Dendritic cell treated with granulocyte-macrophage colony-stimulating factor and Interleukin-4, amounts not matched to agents 40 ng/mL and 50 ng/mL, for 4 days (primary cell): ENCODE measurements at regions not wholly inside any gene's neighbourhood (a gene's known extent, or its start where the extent isn't known, plus 50 kb on each side); places are given as distances from the start of the nearest gene placed in this dataset.
"Not testable (repeated sequence)": the region's sequence is repeated elsewhere in the genome, so short reads cannot be mapped to it uniquely, and the experiment has no call there.

ENCODE experiments used
- H3K27ac Mint-ChIP-seq: one replicate; pipeline ENCODE4 v1.8.0; 2022; ENCODE audit warnings: mild to moderate bottlenecking, mixed read lengths
- H3K27me3 Mint-ChIP-seq: one replicate; pipeline ENCODE4 v1.8.0; 2022; ENCODE audit warnings: mild to moderate bottlenecking, mixed read lengths
- H3K36me3 Mint-ChIP-seq: one replicate; pipeline ENCODE4 v1.8.0; 2022; ENCODE audit warnings: low read depth, mixed read lengths
- H3K4me1 Mint-ChIP-seq: one replicate; pipeline ENCODE4 v1.8.0; 2022; ENCODE audit warnings: low read depth, mixed read lengths
- H3K4me3 Mint-ChIP-seq: one replicate; pipeline ENCODE4 v1.8.0; 2022; ENCODE audit warnings: mild to moderate bottlenecking, moderate library complexity, mixed read lengths
- H3K9me3 Mint-ChIP-seq: one replicate; pipeline ENCODE4 v1.8.0; 2022; ENCODE audit warnings: mixed read lengths
- intact Hi-C: fragments of 100-400 bp; cut with micrococcal nuclease; formaldehyde crosslinking; loops from one replicate; pipeline ENCODE4 v1.15.0; 2022

DNA sequence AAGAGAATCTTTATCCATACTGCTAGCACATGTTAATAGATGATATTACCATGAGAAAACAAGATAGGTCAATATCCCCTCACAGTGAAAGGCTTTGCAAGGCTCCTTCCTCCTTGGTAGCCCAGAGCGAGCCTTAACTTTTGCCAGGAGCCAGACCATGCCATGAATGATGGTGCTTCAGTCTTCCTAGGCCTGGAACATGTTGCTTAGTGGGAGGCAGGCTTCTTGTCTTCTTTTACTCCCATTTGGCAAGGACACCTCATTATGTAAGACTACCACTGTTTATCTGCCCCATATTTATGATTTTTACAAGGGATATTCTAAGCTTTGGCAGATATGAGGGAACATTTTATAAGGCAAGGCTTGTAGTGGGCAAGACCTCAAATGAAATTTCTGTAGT lies 90.8 kb downstream of the GJA1 start:
- intact Hi-C loops, result no loop called here
- no peak overlapping the region for H3K4me3 Mint-ChIP-seq
- no peaks in the 10 kb centered on the region for H3K4me1 Mint-ChIP-seq
- no peak overlapping the region for H3K27ac Mint-ChIP-seq
- no peaks in the 10 kb centered on the region for H3K36me3 Mint-ChIP-seq
- no peaks in the 10 kb centered on the region for H3K9me3 Mint-ChIP-seq
- H3K27me3 Mint-ChIP-seq, result no peaks in the 10 kb centered on the region

DNA sequence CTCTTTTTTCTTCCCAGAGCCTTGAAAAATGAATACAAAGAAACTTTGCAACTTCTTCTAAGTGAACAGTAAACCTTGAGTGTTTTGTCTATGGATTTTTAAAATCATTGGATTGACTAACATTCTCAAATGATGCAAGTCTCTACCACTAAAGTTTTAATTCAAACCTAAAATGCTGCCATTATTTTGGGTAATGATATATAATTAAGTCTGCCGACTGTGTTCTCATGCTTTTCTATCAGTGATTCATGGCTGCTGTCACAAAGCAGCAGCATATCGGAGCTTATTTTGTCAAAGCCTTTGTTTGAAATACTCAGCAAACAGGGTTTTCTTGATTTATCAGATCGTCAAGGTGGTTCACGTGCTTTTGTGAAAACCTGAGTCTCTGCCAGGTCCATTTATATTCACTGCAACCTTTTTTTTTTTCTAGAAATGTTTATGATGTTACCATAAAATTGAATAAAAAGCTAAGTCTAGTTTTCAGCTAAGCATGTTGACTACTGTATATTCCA lies 96.3 kb downstream of the GJA1 start:
- H3K4me1 Mint-ChIP-seq, result no peaks in the 10 kb centered on the region
- H3K36me3 Mint-ChIP-seq, result no peaks in the 10 kb centered on the region
- no peak overlapping the region for H3K27ac Mint-ChIP-seq
- intact Hi-C loops, result no loop called here
- H3K27me3 Mint-ChIP-seq, result no peaks in the 10 kb centered on the region
- H3K9me3 Mint-ChIP-seq, result no peaks in the 10 kb centered on the region
- H3K4me3 Mint-ChIP-seq, result no peak overlapping the region

DNA sequence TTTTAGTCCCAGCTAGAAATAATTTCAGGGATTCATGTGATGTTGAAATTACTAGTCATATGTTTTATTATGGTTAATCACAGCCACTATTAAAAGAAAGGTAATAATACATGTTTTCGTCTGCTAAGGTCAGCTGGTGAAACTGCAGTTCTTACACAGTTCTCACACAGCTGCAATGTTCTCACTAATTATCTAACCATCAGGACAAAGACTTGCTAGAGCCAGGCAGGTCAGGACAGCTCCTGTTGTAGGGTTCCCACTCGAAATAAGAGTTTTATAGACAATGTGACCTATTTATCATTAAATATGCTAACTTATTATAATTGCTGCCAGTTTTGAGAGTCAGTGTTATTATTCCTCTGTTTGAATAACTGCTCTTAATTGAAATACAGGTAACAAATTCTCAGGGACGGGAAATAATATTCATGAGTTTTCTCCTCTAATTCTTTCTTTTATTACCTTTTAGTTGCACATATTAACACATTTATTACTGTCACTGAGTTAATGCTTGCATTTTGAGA lies 97.9 kb downstream of the GJA1 start:
- intact Hi-C loops, result no loop called here

DNA sequence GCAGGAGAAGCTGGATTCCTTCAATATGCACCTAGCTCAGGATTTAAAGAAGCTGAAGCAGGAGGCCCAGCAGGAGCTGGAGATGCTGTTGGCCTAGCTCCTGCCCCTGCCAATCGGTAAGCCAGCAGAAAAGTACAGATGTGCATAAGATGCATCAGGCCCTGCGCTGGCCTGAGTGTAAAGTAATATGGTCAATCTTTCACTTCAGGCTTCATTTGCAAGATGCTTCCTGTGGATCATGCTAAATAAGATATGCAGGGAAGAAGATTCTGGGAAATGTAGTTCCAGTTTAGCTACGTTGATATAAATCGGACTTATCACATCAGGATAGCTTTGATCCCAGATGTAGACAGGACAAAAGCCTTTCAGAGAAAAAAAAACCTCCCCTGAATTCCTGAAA lies 100.3 kb downstream of the GJA1 start:
- Mint-ChIP-seq H3K27me3 (no peaks in the 10 kb centered on the region), H3K27ac (no peak overlapping the region), H3K4me1 (no peaks in the 10 kb centered on the region), H3K9me3 (no peaks in the 10 kb centered on the region), H3K4me3 (no peak overlapping the region), H3K36me3 (no peaks in the 10 kb centered on the region)
- intact Hi-C loops, result no loop called here

More for the DNA sequence above, 97.9 kb downstream of the GJA1 start:
- H3K9me3 Mint-ChIP-seq, result no peaks in the 10 kb centered on the region
- H3K4me1 Mint-ChIP-seq, result no peaks in the 10 kb centered on the region
- no peaks in the 10 kb centered on the region for H3K27me3 Mint-ChIP-seq
- H3K27ac Mint-ChIP-seq, result no peak overlapping the region
- no peaks in the 10 kb centered on the region for H3K36me3 Mint-ChIP-seq
- no peak overlapping the region for H3K4me3 Mint-ChIP-seq

DNA sequence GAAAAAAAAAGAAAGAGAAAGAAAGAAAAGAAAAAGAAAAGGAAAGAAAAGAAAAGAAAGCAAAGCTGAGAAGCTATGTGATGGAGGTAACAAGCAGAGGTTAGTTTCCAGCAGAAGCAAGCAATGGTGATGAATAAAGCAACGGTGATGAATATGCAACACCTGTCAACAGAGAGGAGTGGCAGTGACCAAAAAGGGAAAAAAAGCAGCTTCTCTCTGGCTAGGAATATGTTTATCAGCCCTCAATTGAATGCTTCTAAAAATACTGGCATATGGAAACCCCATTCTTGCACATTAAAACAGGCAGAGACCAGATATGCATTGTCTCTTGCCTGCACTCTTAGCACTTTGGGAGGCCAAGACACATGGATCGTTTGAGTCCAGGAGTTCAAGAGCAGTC lies 100.9 kb downstream of the GJA1 start:
- no peaks in the 10 kb centered on the region for H3K9me3 Mint-ChIP-seq
- H3K4me1 Mint-ChIP-seq, result no peaks in the 10 kb centered on the region
- no peaks in the 10 kb centered on the region for H3K27me3 Mint-ChIP-seq
- intact Hi-C loops, result no loop called here
- H3K27ac Mint-ChIP-seq, result no peak overlapping the region
- H3K4me3 Mint-ChIP-seq, result no peak overlapping the region
- no peaks in the 10 kb centered on the region for H3K36me3 Mint-ChIP-seq

DNA sequence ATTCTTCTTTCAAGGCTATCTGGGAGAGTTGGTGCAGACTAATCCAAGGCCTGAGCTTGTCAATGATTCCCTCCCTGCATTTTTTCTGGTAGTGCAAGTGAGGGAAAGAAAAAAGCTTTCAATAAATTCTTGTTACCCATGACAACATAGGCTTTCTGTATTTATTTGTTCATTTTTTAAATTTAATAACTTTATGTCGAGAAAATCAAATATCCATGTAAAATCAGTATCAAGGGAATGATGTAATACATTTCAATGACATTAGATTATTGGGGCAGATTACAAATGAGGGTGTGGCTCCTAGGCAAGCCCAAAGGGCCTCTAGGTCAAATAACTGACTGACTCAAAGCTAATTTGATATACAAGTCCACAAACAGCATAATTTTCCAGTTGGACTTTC lies 104.0 kb downstream of the GJA1 start:
- H3K27me3 Mint-ChIP-seq, result no peaks in the 10 kb centered on the region
- no peak overlapping the region for H3K27ac Mint-ChIP-seq
- intact Hi-C loops, result no loop called here
- H3K4me1 Mint-ChIP-seq, result no peaks in the 10 kb centered on the region
- no peak overlapping the region for H3K4me3 Mint-ChIP-seq
- H3K36me3 Mint-ChIP-seq, result no peaks in the 10 kb centered on the region
- no peaks in the 10 kb centered on the region for H3K9me3 Mint-ChIP-seq

DNA sequence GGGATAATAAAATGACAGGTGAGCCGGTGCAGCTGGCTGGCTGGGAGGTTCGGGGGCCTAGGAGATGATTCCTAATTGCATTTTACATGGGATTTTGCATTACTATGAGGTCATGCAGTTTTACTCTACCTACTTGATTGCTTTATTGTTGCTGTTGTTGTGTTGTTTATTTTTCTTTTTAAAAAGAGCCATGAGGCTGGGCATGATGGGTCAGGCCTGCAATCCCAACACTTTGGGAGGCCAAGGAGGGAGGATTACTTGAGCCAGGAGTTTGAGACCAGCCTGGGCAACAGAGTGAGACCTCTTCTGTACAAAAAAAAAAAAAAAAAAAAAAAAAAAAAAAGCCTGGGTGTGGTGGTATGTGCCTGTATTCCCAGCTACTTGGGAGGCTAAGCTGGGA lies 104.8 kb downstream of the GJA1 start:
- Mint-ChIP-seq H3K4me3 (no peak overlapping the region), H3K4me1 (no peaks in the 10 kb centered on the region)
- intact Hi-C loops, result no loop called here

DNA sequence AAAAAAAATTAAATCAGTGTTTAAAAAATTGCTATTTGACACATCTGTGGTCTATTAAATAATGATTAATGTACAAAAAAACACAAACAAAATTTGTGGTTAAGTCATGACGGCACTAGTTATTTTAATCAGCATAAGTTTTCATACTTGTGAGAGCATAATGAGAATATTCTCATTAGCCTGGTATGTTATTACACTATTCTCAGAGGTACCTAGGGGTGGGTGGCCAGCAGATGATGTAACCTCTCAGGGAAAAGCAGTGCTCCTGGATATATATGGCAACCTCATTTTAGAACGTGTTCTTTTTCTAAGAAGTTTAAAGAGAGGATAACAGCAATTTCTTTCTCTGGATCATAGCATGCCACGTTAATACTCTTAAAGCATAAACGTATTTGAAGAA lies 109.2 kb downstream of the GJA1 start:
- no peak overlapping the region for H3K4me3 Mint-ChIP-seq
- H3K27ac Mint-ChIP-seq, result no peak overlapping the region
- no peaks in the 10 kb centered on the region for H3K4me1 Mint-ChIP-seq
- H3K27me3 Mint-ChIP-seq, result no peaks in the 10 kb centered on the region
- H3K36me3 Mint-ChIP-seq, result no peaks in the 10 kb centered on the region
- intact Hi-C loops, result no loop called here
- no peaks in the 10 kb centered on the region for H3K9me3 Mint-ChIP-seq

More for the DNA sequence above, 104.8 kb downstream of the GJA1 start:
- Mint-ChIP-seq H3K9me3 (no peaks in the 10 kb centered on the region), H3K36me3 (no peaks in the 10 kb centered on the region), H3K27me3 (no peaks in the 10 kb centered on the region), H3K27ac (no peak overlapping the region)

DNA sequence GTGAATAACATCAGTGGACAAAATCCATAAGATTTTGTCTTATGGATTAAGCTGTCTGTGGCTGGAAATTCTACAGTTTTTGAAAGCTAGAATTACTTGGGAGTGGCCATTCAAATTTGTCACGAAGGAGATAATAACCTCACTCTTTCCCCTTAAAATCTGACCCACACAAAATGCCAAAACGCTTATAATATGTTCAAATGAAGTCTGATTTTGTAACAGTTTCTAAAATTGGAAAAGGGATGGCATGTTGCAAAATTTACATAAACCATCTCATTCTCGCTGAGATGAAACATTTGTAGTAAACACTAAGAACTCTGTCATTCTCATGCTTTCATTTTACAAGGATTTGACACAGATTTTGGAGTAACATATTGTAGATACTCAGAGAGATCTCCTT lies 112.7 kb downstream of the GJA1 start:
- intact Hi-C loops, result no loop called here
- Mint-ChIP-seq H3K36me3 (no peaks in the 10 kb centered on the region), H3K9me3 (no peaks in the 10 kb centered on the region), H3K27ac (no peak overlapping the region), H3K27me3 (no peaks in the 10 kb centered on the region), H3K4me1 (no peaks in the 10 kb centered on the region), H3K4me3 (no peak overlapping the region)

DNA sequence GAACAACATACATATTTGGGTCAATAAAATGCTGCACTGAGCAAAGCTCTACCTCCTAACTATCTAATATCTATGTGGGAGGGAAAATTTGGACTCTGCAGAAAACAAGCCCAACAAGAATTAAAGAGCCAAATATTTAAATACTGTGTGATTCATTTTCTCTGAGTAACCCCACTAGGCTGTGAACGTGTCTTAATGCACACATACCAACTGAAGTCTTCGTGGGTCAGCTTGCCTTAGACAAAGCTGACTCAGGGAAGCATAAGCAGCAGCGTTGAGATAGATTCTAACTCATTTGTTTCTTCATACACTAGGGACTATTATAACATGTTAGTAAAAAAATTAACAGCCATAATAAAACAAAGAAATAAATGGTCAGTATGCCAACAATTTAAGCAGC lies 114.3 kb downstream of the GJA1 start:
- Mint-ChIP-seq H3K27ac (no peak overlapping the region), H3K9me3 (peaks cover 9% of the 10 kb centered on the region)
- intact Hi-C loops, result no loop called here

DNA sequence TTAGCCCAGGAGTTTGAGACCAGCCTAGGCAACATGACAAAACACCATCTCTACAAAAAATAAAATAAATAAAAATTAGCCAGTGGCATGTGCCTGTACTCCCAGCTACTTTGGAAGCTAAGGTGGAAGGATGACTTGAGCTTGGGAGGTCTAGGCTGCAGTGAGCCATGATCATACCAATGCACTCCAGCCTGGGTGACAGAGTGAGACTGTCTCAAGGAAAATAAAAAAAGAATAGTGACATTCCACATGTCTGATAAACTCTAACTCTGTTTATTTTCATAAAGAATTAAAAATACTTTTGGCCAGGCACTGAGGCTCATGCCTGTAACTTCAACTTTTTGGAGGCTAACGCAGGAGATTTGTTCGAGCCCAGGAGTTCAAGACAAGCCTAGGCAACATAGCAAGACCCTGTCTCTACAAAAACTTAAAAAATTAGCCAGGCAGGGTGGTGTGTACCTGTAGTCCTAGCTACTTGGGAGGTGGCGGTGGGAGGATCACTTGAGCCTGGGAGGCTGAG lies 115.1 kb downstream of the GJA1 start:
- peaks cover 9% of the 10 kb centered on the region for H3K9me3 Mint-ChIP-seq
- intact Hi-C loops, result no loop called here
- no peak overlapping the region for H3K27ac Mint-ChIP-seq

More for the DNA sequence above, 114.3 kb downstream of the GJA1 start:
- Mint-ChIP-seq H3K4me3 (no peak overlapping the region), H3K27me3 (no peaks in the 10 kb centered on the region), H3K4me1 (no peaks in the 10 kb centered on the region), H3K36me3 (no peaks in the 10 kb centered on the region)

DNA sequence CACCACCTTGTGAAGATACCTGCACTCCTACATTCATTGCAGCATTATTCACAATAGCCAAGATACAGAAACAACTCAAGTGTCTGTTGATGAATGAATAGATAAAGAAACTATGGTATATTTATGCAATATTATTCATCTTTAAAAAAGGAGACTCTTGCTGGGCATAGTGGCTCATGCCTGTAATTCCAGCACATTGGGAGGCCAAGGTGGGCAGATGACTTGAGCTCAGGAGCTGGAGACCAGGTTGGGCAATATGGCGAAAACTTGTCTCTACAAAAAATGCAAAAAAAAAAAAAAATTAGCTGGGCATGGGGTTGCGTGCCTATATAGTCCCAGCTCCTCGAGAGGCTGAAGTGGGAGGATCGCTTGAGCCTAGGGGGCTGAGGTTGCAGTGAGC lies 119.8 kb downstream of the GJA1 start:
- H3K36me3 Mint-ChIP-seq, result no peaks in the 10 kb centered on the region
- H3K9me3 Mint-ChIP-seq, result peaks cover 9% of the 10 kb centered on the region
- no peak overlapping the region for H3K27ac Mint-ChIP-seq
- no peaks in the 10 kb centered on the region for H3K27me3 Mint-ChIP-seq
- no peaks in the 10 kb centered on the region for H3K4me1 Mint-ChIP-seq
- H3K4me3 Mint-ChIP-seq, result no peak overlapping the region
- intact Hi-C loops, result no loop called here

More for the DNA sequence above, 115.1 kb downstream of the GJA1 start:
- Mint-ChIP-seq H3K36me3 (no peaks in the 10 kb centered on the region), H3K4me3 (no peak overlapping the region), H3K4me1 (no peaks in the 10 kb centered on the region), H3K27me3 (no peaks in the 10 kb centered on the region)

DNA sequence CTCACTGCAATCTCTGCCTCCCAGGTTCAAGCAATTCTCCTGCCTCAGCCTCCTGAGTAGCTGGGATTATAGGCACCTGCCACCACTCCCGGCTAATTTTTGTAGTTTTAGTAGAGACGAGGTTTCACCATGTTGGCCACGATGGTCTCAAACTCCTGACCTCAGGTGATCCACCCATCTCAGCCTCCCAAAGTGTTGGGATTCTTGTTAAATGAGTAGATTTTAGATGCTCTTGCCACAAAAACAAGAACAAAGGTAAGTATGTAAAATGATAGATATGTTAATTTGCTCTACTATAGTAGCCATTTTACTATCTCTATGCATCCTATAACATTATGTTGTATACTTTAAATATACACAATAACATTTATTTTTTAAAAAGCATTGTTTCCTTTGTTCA lies 120.7 kb downstream of the GJA1 start:
- H3K36me3 Mint-ChIP-seq, H3K4me3 Mint-ChIP-seq, H3K9me3 Mint-ChIP-seq, H3K4me1 Mint-ChIP-seq, H3K27ac Mint-ChIP-seq, intact Hi-C loops, H3K27me3 Mint-ChIP-seq: not testable (repeated sequence)

DNA sequence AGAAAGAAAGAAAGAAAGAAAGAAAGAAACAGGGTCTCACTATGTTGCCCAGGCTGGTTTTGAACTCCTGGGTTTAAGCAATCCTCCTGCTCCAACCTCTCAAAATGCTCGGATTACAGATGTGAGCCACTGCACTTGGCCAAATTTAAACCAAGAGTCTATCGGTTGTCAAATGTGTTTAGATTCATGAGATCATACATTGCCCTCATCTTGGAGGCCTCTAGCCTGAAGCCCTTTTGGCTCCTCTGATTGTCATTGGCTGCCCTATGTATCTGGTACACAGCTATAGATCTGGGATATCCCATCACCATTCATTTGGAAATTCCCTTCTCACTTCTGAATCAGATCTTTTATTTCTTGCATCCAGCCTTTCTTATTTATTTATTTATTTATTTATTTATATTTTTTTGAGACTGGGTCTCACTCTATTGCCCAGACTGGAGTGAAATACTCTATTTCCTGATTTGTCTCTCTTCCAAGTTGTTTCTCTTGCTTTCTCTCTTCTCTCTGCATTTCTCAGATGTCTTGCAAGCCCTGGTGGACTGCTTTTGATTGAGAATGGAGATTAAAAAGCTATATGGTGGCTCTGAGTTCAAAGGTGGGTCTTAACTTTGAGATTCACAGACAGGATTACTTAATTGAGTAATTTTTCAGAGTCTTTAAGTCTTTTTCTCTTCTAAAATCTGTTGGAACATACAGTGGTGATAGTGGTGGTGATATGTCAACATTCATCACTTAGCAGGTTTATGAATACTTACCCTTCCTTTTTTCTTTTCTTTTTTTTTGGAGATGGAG lies 121.9 kb downstream of the GJA1 start:
- intact Hi-C loops, result no loop called here
- no peaks in the 10 kb centered on the region for H3K4me1 Mint-ChIP-seq

More for the DNA sequence above, 121.9 kb downstream of the GJA1 start:
- H3K27ac Mint-ChIP-seq, result no peak overlapping the region
- no peaks in the 10 kb centered on the region for H3K36me3 Mint-ChIP-seq
- H3K4me3 Mint-ChIP-seq, result no peak overlapping the region
- no peaks in the 10 kb centered on the region for H3K27me3 Mint-ChIP-seq
- H3K9me3 Mint-ChIP-seq, result peaks cover 9% of the 10 kb centered on the region
